ENCODE measurements at regions not wholly inside any gene's neighbourhood (a gene's known extent, or its start where the extent isn't known, plus 50 kb on each side); places are given as distances from the start of the nearest gene placed in this dataset.

GRCh38 chr2:234695981-234696380 is 199.1 kb upstream of the ARL4C start:
- TF ChIP-seq CTCF (IDR thresholded peaks at IDR 0.05; ENCODE audit: low read depth, low read length): no peak
- no peak for TF ChIP-seq MAX (IDR thresholded peaks at IDR 0.05; ENCODE audit: low read depth, low read length)
